ENCODE measurements at regions not wholly inside any gene's neighbourhood (a gene's known extent, or its start where the extent isn't known, plus 50 kb on each side); places are given as distances from the start of the nearest gene placed in this dataset.

GRCh38 chr5:96101358-96102089 lies 139.9 kb upstream of the ELL2 start:
- DNase-seq (ENCODE audit: low read depth in 1 of 2, low spot score in 2 of 2) (no peak), FAIRE-seq (no peak)
- Histone ChIP-seq H3K27ac (ENCODE audit: low read depth, low read length) (no peak overlapping the region), H3K18ac (ENCODE audit: extremely low read depth, low read length) (no peak overlapping the region), H3K4me1 (replicated peaks in 1 of 4; ENCODE audit: control insufficient read depth in 3 of 4, insufficient read depth in 4 of 4, low read length in 3 of 4) (no peaks in the 10 kb centered on the region), H3K56ac (replicated peaks; ENCODE audit: insufficient read length, low read depth, low read length) (no peak overlapping the region), H2AK5ac (ENCODE audit: low read depth, low read length) (no peak overlapping the region), H3K9me3 (ENCODE audit: insufficient read depth in 2 of 2, low read depth in 1 of 2, low read length in 1 of 2) (no peaks in the 10 kb centered on the region), H2BK12ac (ENCODE audit: low read depth, low read length) (0 out of 2 replicates have a peak overlapping the region, but pooled peaks have one; percentile 39), H3K4me2 (ENCODE audit: insufficient read depth in 1 of 2, low read depth in 2 of 2, low read length in 2 of 2) (no peak overlapping the region), H4K20me1 (replicated peaks in 1 of 2; ENCODE audit: control insufficient read depth in 1 of 2, insufficient read depth in 2 of 2, low read length in 2 of 2) (no peaks in the 10 kb centered on the region), H4K8ac (ENCODE audit: extremely low read depth, insufficient read depth, low read length) (no peak overlapping the region), H3K27me3 (replicated peaks in 1 of 4; ENCODE audit: control insufficient read depth in 3 of 4, extremely low read depth in 1 of 4, insufficient read depth in 3 of 4, low read length in 3 of 4) (no peaks in the 10 kb centered on the region), H3K14ac (ENCODE audit: insufficient read length) (no peak overlapping the region), H2BK5ac (ENCODE audit: low read depth, low read length) (no peak overlapping the region), H3K23ac (ENCODE audit: insufficient read length) (no peak overlapping the region), H2BK15ac (ENCODE audit: low read length) (0 out of 2 replicates have a peak overlapping the region, but pooled peaks have one; percentile 16), H4K91ac (replicated peaks; ENCODE audit: insufficient read length, low read length) (no peak overlapping the region), H4K5ac (ENCODE audit: insufficient read length, low read depth, low read length) (no peak overlapping the region), H3K79me2 (ENCODE audit: control insufficient read depth in 1 of 2, insufficient read depth in 2 of 2, low read length in 2 of 2) (no peaks in the 10 kb centered on the region), H3K9ac (replicated peaks in 1 of 4; ENCODE audit: extremely low read depth in 1 of 4, low read depth in 3 of 4, low read length in 3 of 4) (no peak overlapping the region), H3K23me2 (ENCODE audit: low read depth, low read length) (no peaks in the 10 kb centered on the region), H3K4ac (replicated peaks; ENCODE audit: insufficient read length, low read depth, low read length) (no peak overlapping the region), H2BK20ac (ENCODE audit: low read length) (no peak overlapping the region), H3K79me1 (ENCODE audit: low read depth, low read length) (no peaks in the 10 kb centered on the region), H3K4me3 (ENCODE audit: extremely low read depth in 1 of 4, insufficient read depth in 2 of 4, low read depth in 3 of 4, low read length in 4 of 4) (no peak overlapping the region), H3K36me3 (ENCODE audit: control insufficient read depth in 2 of 4, insufficient read depth in 4 of 4, low read length in 3 of 4) (no peaks in the 10 kb centered on the region), H2BK120ac (replicated peaks; ENCODE audit: low read depth, low read length) (no peak overlapping the region), H2AFZ (ENCODE audit: low read length) (no peak overlapping the region)
- POLR2A ChIA-PET (ENCODE audit: partially characterized antibody) = no interaction called here
- CTCF ChIA-PET (ENCODE audit: partially characterized antibody) = no interaction called here
- 81% methylated on average over 7 of the region's 7 CpGs; no CpG with 5 or more reads in 1 of the 2 experiments for WGBS, 2 experiments (ENCODE audit: extremely low coverage in 1 of 2, insufficient coverage in 1 of 2, insufficient read length in 1 of 2, insufficient replicate concordance in 2 of 2, low coverage in 1 of 2, low lambda C conversion rate in 2 of 2, missing lambda C conversion rate in 1 of 2)
- no peak for TF ChIP-seq KDM4A (IDR thresholded peaks at IDR 0.05; ENCODE audit: low read depth, low read length, severe bottlenecking)

Measured in H1 (cell line).